22Rv1 (cell line): ENCODE measurements at regions not wholly inside any gene's neighbourhood (a gene's known extent, or its start where the extent isn't known, plus 50 kb on each side); places are given as distances from the start of the nearest gene placed in this dataset.

Source experiments
- ZFX ChIP-seq: fragments of 450-650 bp; IDR thresholded peaks from 2 replicates; pipeline ENCODE4 v1.6.1; 2017; ENCODE audit warnings: antibody characterized with exemption, borderline replicate concordance
- TF ChIP-seq, protein P1 (sequence below): fragments of 450-650 bp; IDR thresholded peaks from 2 replicates; pipeline ENCODE4 v1.5.1; 2017; ENCODE audit warnings: mild to moderate bottlenecking

GRCh38 chr7:109782806-109783205, 1213.1 kb downstream of the DNAJB9 start:
- TF ChIP-seq, protein P1, sequence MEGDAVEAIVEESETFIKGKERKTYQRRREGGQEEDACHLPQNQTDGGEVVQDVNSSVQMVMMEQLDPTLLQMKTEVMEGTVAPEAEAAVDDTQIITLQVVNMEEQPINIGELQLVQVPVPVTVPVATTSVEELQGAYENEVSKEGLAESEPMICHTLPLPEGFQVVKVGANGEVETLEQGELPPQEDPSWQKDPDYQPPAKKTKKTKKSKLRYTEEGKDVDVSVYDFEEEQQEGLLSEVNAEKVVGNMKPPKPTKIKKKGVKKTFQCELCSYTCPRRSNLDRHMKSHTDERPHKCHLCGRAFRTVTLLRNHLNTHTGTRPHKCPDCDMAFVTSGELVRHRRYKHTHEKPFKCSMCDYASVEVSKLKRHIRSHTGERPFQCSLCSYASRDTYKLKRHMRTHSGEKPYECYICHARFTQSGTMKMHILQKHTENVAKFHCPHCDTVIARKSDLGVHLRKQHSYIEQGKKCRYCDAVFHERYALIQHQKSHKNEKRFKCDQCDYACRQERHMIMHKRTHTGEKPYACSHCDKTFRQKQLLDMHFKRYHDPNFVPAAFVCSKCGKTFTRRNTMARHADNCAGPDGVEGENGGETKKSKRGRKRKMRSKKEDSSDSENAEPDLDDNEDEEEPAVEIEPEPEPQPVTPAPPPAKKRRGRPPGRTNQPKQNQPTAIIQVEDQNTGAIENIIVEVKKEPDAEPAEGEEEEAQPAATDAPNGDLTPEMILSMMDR = no peak
- no peak for TF ChIP-seq ZFX
